HG03280 (cell line): ENCODE measurements at regions not wholly inside any gene's neighbourhood (a gene's known extent, or its start where the extent isn't known, plus 50 kb on each side); places are given as distances from the start of the nearest gene placed in this dataset.

Experiments used
- ATAC-seq: cut with Tn5 transposase; IDR thresholded peaks from one replicate; pipeline ENCODE4 v1.9.1; 2021; ENCODE audit warnings: mild to moderate bottlenecking, moderate library complexity; ENCODE audit not compliant: unreplicated experiment

DNA sequence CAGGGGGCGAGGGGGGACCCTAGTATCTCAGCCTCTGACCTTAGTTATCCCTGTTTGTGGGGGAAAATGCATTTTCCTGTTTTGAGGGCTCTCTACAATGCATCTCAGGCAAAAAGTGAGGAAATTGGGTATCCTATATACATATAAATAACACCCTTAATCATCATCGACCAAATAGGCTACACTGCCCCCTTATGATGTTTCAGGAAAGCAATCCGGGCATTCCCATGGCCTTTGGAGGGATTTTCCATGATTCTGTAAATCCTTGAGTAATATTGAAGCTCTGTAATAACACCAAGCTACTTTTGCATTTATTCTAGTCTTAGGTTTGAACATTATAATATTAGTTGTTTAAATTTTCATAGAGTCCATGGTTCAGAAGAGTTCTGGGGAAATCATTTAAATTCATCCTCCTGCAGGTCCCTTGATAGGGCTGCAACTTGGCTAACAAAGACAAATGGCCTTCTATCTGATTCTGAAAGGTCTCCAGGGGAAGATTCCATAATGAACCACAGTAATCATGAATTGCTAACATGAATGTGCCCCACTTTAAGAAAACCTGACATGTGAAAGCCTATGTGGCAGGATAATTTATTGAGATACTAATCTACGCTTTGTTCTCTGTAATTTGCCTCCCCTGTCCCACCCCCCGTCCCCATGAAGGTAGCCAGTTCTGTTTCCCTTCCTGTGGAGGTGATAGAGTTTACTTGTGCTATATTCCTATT, 91.5 kb upstream of the SCOC start:
- no peak for ATAC-seq

DNA sequence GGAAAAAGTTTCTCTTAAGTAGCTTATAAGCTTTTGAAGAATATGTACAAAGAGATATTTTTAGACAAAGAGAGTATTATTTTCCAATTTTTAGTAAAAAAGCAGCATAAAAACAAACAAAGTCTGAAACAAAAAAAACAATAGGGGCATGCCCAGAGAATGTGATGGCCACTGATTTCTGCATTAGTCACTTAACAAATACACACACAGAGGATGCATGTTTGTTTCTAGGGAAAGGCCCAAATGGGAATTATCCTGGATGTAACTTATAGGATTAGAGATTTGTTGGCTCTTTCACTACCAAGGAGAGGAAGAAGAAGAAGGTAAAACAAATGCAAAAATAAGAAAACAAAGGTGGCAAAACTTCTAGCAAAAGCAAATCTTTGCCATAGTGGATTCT, 95.9 kb upstream of the SCOC start:
- no peak for ATAC-seq

DNA sequence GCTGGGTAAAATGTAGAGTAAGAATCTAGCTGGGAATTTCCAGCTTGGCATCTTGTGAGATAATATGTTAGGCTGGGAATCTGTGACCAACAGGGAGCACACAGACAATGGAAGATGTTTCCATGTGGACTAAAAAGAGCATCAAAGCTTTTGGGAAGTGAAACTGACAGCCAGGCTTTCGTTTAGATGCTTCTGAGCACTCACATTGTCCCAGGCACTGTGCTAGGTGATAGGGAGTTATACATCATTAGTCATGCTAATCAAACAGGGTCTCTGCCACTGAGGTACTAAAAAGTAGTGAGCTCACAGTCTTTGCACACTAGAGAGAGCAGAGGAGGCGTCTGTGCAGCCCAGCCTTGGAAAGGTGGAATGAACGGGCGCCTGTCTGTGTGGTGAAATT, 101.9 kb upstream of the SCOC start:
- no peak for ATAC-seq

DNA sequence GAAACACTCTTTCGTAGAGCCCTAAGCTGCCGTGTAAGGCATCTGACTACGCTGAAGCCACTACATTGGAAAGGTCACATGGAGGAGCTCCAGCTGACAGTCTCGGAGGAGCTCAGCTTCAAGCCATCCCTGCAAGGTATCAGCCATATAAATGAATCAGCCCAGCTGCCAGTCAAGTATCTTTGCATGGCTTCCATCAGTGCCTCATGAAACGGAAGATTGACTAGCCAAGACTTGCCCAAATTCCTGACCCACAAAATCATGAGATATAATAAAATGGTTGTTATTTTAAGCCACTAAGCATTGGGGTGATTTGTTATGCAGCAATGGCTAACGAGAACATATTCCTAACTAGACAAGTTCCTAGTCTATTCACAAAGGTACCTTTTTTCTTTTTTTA, 104.1 kb upstream of the SCOC start:
- no peak for ATAC-seq

DNA sequence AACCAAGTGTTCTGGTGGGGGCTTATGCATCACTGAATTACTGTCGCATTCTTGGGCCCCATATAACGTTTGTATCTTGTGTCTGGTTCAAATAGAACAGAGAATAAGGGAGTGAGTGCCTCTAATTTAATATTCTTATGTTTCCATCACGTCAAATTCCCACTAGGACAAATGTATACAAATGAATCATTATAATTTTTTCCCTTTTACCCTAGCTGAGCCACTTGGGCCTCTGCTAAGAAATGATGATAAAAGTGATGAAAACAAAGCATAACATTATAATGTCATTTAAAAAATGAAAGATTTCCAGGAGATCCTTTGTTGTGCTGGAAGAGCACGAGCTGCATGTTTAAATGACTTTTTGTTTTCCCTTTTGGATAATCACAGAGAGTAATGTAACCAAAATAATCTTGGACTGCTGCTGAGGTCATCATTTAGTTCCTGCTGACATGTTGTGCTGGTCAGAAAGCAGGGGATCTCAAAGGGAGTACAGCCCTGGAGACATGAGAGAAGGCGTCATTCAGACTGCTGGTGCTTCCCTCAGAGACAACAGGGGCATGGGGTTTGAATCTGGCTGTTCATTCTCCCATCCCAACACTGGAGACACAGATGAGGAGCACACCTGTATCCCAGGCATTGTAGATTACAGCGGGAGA, 105.1 kb upstream of the SCOC start:
- no peak for ATAC-seq

DNA sequence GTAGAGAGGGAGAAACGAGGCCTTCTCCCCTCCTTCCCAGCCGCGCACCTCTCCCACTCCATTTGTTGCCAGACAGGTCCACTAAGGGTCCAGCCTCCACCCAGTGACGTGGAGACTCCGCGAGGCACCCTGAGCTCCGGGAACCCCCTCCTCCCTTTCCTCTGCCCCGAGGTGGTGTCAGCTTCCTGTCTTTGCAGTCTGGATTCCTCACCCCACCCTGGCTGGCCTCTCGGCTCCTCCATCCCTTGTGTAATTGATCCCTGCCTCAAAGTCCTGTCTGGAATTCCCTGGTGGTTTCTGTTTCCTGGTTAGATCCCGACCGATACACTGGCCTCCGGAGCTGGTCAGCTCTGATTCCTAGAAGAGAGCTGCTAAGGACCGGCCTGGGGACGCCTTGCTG, 105.9 kb upstream of the SCOC start:
- ATAC-seq, result no peak

DNA sequence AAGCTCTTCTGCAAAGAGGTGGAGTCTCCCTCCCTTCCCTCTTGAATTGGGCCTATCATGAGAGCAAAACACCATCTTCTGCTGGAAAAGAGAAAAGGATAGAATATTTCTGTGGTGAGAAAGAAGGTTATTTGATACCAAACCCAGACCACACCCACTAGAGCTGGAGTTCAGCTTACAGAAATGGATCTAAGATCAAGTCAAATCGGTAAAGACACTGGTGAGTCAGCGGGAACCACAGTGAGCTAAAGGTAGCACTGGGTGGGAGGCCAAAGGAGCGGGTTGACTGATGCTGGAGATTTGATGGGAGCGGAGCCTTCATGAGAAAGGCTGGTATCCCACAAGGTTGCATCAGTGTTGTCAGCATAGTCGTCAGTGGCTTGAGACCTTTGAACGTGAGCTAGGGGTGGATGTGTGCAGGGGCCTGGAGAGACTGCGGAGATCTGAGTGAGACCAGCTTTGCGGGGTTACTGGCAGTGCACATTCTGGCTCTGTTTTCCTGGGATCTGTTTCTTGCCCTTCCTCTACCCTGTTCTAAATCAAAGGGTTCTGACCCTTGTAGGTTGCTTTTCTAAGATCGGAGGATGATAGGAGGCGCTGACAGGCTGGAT, 106.4 kb upstream of the SCOC start:
- ATAC-seq, result no peak

DNA sequence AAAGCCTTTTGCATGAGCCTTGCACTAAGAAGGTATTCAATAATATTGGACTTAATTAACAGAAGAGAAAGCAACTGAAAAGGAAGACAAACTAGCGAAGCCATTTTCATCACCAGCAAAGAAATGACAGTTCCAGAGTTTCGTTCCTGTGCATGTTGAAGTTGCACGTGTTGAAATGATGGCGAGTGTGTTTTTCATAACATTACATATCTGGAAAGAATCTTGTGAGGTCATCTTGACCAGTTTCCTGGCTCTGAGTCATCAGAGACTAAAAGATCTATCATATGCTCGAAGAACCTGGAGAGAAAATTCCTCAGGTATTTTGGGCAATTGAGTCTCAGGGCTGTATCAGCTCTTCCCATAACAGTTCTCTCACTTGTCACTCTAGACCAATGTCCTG, 106.2 kb upstream of the MAML3 start:
- no peak for ATAC-seq

DNA sequence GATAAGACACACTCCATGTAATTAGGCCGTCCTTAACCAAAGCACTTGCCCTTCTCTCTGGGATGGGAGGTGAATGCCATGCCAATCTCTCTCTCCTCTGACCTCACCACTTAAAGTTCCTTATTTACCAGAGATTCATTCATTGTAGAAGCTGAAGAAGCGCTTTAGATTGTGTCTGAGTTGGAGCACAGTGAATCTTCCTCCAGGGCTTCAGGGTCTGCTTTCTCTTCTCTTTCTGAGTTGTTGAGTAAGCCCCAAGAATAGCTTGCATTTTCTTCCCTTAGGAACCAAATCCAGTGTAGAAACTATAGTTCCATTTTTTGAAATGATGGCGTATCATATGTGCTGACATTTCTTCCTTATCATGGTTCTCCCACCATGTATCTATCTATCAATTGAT, 104.5 kb upstream of the MAML3 start:
- ATAC-seq, result no peak

DNA sequence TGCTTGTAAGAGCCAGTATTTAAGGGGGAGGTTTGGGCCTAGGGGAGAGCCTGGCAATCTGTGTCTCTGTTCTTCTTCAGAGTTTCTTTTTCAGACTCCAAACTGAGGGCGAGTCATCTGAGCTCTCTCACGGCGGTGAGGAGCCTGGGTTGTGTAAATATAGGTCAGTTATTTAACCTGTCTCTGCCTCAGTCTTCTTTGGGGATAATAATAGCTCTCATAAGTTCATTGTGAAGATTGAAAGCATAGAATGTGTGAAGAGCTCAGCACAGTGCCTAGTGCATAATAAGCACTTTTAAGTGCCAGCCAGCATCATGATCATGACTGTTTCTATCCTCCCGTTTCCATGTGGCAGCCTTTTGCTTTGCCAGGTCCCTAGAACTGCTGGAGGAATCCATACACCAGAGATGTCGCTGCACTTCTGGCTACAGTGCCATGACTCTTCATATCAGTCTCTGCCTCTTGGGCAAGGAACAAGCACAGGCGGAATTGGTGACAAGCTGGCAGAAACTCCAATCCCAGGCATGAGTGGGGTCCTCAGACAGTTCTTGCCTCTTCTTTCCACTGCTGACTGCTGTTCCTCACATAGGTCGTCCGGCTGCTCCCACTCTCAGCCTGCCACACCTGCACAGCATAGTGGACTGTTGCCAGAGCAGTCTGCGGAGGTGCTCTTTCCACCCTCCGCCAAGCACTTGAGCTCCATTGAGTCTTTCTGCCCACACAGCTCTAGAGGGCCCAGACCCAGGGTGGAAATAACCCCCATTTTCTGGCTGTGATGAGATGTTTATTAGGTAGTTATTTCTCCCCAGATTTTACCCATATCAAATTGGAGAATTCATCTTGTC, 103.7 kb upstream of the MAML3 start:
- ATAC-seq, result no peak

DNA sequence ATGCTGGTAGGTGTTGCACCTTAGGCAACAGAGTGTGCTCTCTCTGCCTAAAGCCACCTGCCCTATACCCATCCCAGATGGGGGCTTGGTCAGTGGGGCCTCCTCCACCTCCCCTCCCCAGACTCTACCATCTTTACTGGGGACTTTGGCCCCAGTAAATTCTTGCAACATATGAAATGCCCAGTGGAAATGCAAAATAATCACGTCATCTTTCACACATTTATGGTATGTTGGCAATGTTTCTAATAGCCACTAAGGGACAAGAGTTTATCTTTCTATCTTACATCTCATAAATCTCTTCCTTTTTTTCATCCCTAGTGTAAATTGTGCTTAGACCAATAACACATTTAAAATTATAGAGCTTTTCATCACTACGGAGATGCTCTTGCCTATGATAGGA, 103.0 kb upstream of the MAML3 start:
- no peak for ATAC-seq

DNA sequence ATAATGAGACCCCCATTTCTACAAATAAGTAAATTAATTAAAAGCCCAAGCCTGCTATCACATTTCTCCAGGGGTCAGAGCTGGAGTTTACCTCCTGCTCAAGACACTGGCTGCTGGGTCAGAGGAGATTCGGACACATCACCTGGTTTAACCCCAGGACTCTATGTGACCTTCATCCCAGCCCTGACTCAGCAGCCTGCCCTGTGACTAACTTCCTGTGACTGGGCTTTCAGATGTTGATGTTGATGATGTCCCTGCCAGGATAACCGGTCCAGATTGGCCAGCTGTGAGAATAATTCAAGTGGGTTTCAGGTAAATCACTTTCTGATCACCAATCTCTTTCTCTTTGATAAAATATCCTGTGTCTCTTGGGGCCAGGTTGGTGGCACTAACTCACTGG, 102.4 kb upstream of the MAML3 start:
- no peak for ATAC-seq

DNA sequence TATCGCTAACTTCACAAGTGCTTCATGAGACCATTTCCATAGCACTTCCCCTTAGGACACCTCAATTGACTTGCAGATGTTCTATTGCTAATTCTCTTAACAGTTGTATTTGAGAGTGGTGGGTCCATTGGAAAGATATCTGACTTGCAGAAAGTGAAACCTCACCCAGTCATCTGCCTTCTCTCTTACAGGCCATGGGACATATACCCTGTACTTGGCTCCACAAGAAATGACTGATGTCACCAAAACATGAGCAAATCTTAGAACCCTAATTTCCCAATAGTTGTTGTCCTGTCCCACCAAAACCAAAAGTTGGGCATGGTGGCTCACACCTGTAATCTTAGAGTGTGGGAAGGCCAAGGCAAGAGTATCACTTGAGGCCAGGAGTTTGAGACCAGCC, 101.9 kb upstream of the MAML3 start:
- ATAC-seq, result no peak

DNA sequence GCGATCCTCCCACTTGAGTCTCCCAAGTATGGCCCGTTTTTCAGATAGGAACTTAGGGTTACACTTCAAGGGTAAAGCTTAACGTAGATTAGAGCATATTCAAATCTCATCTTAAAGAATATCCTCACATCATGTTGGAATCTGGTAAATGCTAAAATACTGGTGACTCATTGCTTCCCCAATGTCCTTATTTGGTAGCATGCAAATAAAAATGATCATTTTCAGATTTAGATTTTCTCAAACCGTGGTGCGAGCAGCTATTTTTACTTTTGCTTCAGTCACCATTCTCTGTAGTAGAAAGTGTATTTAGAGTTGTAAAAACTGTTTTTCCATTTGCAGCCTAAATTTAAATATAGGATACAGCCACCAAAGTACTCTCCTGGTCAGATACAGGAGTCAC, 101.5 kb upstream of the MAML3 start:
- no peak for ATAC-seq

DNA sequence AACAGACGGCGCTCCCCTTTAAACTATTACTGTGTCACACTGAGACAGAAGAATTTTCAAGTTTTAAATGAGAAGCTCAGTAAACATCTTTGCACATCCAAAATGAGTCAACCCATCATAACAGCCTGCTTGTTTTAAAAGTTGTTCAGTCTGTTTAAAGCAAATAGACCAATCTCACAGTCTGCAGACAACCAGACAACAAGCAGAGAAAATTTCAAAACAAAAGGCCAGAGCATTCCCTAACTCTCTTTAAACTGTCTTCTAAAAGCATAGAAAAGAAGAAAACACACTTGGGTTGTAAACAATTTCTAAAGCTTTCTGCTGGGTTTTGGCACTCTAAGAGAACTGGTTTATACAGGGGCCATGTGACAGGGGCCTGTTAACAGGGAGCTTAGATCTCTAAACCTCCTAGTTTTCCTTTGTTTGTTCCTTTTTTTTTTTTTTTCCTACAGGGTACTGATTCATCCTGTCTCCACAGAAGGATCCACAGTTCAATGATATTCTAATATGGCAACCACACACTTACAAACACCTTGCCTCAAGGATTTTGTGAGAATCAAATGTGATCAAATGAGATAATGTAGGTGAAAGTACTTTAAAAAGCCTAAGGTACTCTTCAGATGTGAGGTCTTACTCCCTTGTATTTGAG, 100.8 kb upstream of the MAML3 start:
- ATAC-seq, result no peak

DNA sequence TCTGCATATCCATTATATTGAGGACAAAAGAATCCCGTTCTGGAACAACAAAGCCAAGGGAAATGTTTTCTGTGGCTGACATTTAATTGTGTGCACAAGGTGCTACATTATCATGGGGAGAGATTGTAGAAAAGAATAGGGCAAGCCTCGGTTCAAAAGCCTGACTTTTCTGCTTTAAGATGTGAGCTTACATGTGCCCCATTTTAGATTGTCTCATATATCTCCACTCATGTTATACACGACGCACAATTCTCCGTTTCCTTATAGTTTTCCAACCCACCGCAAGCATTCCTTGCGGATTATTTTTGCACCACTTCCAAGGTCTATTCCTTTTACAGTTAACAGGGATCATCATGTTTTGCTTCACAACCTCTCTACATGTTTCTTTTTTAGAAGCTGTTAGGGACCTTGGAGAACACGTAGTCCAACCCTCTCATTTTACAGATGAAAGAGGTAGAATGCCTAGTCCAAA, 99.6 kb upstream of the MAML3 start:
- ATAC-seq, result no peak

DNA sequence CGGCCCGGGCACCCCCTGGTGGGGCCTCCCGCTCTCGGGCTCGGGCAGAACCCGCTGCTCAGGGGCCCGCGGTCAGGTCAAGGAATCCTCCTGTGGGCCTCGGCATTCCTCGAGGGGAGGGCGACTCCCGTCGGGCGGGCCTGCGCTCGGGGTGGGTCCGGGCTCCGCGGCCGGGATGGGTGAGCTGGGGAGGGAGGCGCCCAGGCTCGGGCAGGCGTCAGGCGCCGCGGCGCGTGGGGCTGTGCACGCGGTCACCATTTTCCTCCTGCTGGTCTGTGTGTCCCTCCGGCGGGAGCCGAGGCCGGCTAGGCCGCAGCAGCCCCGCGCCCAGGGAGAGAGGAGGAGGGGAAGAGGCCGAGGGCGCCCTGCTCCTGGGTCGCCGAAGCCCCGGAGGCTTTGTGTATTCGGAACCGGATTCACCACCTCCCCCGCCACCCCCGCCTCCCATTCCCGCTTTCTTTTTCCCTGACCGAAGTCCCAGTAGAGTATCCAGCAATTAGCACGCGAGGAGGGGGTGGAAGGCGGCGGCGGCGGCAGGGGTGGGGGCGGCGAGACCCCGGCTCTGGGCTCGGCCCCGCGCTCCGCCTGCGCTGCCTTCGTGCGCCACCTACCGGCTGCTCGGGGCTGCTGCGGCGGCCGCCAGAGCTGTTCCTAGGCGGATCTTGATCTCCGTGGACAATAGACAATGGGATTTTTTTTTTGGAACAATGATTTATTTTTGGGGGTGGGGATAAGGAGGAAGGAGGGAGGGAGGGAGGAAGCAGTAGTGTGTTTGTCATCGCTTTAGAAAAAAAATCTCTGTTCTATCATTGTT, 99.0 kb upstream of the MAML3 start:
- ATAC-seq, result peak; percentile 76

DNA sequence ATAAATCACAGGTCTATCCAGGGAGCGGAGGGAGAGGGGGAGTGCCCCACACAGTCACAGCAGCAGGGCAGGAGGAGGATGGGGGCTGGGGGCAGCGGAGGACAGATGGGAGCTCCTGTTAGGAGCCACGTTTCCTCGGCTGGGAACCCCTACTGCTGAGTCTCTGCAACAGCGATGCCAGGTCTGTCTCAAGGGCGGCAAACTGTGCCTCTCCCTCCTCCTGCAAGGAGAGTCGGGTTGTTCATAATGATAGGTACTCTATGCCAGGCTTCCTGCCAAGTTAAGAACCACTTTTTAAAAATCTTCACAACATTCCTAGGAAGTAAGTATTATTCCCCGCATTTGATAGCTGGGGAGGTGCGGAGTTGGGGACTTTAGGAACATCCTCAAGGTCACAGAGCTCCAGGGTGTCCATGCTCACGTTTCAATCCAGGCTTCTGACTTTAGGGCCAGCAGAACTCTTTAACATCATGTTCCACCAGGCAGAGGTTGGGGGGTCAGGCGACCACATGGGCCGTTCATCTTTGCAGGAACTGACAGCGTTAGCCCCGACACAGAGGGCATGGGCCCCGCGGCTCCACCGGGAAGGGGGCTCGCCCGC, 98.3 kb upstream of the MAML3 start:
- ATAC-seq, result no peak

DNA sequence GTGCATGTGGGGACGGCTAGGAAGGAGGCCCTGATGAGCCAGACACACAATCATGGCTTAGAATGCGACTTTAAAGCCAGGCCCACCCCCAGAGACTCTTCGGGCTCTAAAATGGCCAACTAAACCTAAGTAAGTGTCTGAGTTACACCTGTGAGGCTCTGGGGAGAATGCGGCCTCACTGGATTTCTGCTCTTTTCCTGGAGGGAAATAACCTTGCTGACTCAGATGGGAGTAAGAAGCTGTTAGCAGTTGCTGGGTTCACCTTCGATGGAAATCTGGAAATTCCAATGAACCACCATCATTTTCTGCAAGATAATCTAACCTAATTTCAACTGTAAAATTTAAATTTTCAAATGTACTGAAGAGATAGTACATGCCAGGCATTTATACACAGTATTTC, 97.6 kb upstream of the MAML3 start:
- no peak for ATAC-seq
